SU-DHL-6 (cell line): ENCODE measurements at regions not wholly inside any gene's neighbourhood (a gene's known extent, or its start where the extent isn't known, plus 50 kb on each side); places are given as distances from the start of the nearest gene placed in this dataset.

Source experiments
- H2AFZ ChIP-seq: fragments of 200-600 bp; sonication (generic); 2 replicates; pipeline ENCODE4 v1.6.1; 2014; ENCODE audit warnings: low read depth, mild to moderate bottlenecking, moderate library complexity, mixed read lengths, antibody characterized with exemption, low read length; ENCODE audit not compliant: severe bottlenecking
- H3F3A ChIP-seq: fragments of 200-600 bp; shearing (Covaris generic); 2 replicates; pipeline ENCODE4 v1.6.0; 2016; ENCODE audit warnings: antibody characterized with exemption, mild to moderate bottlenecking; ENCODE audit not compliant: insufficient read depth
- H3K27ac ChIP-seq: fragments of 200-600 bp; sonication (generic); 2 replicates; pipeline ENCODE4 v1.5.1; 2016; ENCODE audit warnings: low read depth, mild to moderate bottlenecking, low read length, moderate library complexity, mixed read lengths
- H3K27me3 ChIP-seq: fragments of 200-600 bp; sonication (generic), shearing (Covaris generic); 2 replicates; pipeline ENCODE4 v1.6.0; 2014; ENCODE audit warnings: mild to moderate bottlenecking, low read length
- H3K36me3 ChIP-seq: fragments of 200-600 bp; sonication (generic); 2 replicates; pipeline ENCODE4 v1.6.1; 2014; ENCODE audit warnings: mild to moderate bottlenecking, low read length, mixed read lengths
- H3K4me2 ChIP-seq: fragments of 300-600, 200-600 bp; shearing (Covaris generic), sonication (generic); 2 replicates; pipeline ENCODE4 v1.6.0; 2014; ENCODE audit warnings: low read length, low read depth, mild to moderate bottlenecking; ENCODE audit not compliant: poor library complexity, severe bottlenecking
- H3K4me3 ChIP-seq: fragments of 200-600 bp; sonication (generic); 2 replicates; pipeline ENCODE4 v1.5.1; 2014; ENCODE audit warnings: antibody characterized with exemption, low read length, mild to moderate bottlenecking, mixed read lengths; ENCODE audit not compliant: insufficient read depth, poor library complexity, severe bottlenecking
- H3K79me2 ChIP-seq: fragments of 200-600 bp; sonication (generic); 2 replicates; pipeline ENCODE4 v1.6.1; 2014; ENCODE audit warnings: mild to moderate bottlenecking, low read length, moderate library complexity; ENCODE audit not compliant: insufficient read depth
- H3K9ac ChIP-seq: fragments of 200-600 bp; sonication (generic); 2 replicates; pipeline ENCODE4 v1.7.0; 2014; ENCODE audit warnings: mild to moderate bottlenecking, low read length
- H3K9me2 ChIP-seq: fragments of 200-600 bp; sonication (generic); replicated peaks from 2 replicates; pipeline ENCODE4 v1.6.1; 2014; ENCODE audit warnings: low read length; ENCODE audit not compliant: insufficient read depth
- H3K9me3 ChIP-seq: fragments of 200-600 bp; sonication (generic); 2 replicates; pipeline ENCODE4 v1.6.1; 2014; ENCODE audit warnings: low read length, mixed read lengths; ENCODE audit not compliant: insufficient read depth
- H4K20me1 ChIP-seq: fragments of 200-600 bp; sonication (generic); 2 replicates; pipeline ENCODE4 v1.6.1; 2014; ENCODE audit warnings: low read depth, mild to moderate bottlenecking, antibody characterized with exemption, low read length, moderate library complexity, mixed read lengths
- EZH2phosphoT487 ChIP-seq: fragments of 200-600 bp; sonication (generic), shearing (Covaris generic); conservative IDR thresholded peaks from 2 replicates; pipeline ENCODE4 v1.6.1; 2018; ENCODE audit warnings: mild to moderate bottlenecking, antibody characterized with exemption, low read length, moderate library complexity, mixed read lengths
- TF ChIP-seq, protein P1 (sequence below): fragments of 200-600 bp; sonication (generic); IDR thresholded peaks from one replicate; pipeline ENCODE4 v1.5.1; 2017; ENCODE audit warnings: antibody characterized with exemption, mild to moderate bottlenecking, low read length, moderate library complexity; ENCODE audit not compliant: insufficient read depth, poor library complexity, severe bottlenecking

DNA sequence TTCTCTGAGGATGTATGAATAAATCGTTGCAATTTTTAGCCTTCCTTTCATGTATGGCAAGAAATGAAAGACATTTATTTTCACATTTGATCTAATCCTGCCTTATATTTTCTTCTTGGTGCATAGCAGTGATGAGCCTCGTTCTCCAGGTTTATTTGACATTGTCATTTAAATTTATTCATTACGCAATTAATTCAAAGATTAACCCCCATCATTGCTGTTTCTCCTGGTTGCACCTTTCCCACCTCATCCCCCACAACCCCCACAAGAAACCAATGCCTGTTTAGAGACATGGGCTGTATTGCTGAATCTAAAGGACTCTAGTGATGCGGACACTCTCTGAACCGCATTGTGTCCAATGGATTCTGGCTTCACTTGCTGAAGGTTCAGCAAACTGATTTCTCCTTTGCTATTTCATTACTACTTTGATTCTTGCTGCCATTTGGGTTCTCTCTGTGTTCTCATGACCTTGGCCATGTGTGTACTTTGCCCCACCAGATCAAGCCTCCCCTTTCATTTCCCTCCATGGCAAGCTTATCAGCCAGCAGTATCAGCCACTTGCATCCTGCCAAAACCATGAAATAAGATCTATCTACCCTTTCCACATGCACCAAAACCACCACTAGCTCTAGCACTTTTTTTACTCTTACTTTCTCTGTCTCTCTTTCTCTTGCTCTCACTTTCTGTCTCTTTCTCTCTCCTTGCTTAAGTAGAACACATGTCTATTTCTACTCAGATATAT lies 382.7 kb downstream of the GBE1 start:
- TF ChIP-seq, protein P1, sequence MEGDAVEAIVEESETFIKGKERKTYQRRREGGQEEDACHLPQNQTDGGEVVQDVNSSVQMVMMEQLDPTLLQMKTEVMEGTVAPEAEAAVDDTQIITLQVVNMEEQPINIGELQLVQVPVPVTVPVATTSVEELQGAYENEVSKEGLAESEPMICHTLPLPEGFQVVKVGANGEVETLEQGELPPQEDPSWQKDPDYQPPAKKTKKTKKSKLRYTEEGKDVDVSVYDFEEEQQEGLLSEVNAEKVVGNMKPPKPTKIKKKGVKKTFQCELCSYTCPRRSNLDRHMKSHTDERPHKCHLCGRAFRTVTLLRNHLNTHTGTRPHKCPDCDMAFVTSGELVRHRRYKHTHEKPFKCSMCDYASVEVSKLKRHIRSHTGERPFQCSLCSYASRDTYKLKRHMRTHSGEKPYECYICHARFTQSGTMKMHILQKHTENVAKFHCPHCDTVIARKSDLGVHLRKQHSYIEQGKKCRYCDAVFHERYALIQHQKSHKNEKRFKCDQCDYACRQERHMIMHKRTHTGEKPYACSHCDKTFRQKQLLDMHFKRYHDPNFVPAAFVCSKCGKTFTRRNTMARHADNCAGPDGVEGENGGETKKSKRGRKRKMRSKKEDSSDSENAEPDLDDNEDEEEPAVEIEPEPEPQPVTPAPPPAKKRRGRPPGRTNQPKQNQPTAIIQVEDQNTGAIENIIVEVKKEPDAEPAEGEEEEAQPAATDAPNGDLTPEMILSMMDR, result no peak
- no peak for TF ChIP-seq EZH2phosphoT487
- no peak overlapping the region for H2AFZ ChIP-seq

DNA sequence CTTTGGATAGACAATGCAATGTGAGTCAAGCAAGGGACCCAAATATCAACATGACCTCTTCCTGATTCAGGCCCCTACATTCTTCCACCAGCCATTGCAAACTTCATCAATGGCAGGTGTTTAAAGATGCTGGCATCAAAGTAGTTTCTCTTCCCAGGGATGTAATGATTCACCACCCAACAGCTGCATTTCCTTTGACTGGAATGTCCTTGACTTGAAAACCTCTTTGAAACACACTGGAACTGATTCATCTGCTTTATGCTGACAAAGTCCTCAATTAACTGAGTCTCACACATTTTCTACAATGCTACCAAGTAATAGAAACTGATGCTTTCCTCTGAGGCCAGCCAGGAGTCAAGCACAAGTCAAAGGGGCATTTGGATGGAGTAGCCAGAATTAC lies 385.5 kb downstream of the GBE1 start:
- no peak overlapping the region for H3K9ac ChIP-seq
- H3K36me3 ChIP-seq, result no peaks in the 10 kb centered on the region
- TF ChIP-seq EZH2phosphoT487, result no peak
- TF ChIP-seq, protein P1, result no peak
- H3K4me2 ChIP-seq, result no peak overlapping the region
- H3K27ac ChIP-seq, result no peak overlapping the region
- H3K9me3 ChIP-seq, result no peaks in the 10 kb centered on the region
- no peaks in the 10 kb centered on the region for H3F3A ChIP-seq
- H4K20me1 ChIP-seq, result no peaks in the 10 kb centered on the region
- no peaks in the 10 kb centered on the region for H3K27me3 ChIP-seq
- no peak overlapping the region for H3K4me3 ChIP-seq
- no peaks in the 10 kb centered on the region for H3K79me2 ChIP-seq
- no peak overlapping the region for H2AFZ ChIP-seq
- H3K9me2 ChIP-seq, result no peaks in the 10 kb centered on the region

More for the DNA sequence above, 382.7 kb downstream of the GBE1 start:
- Histone ChIP-seq H3K9ac (no peak overlapping the region), H3K9me3 (no peaks in the 10 kb centered on the region), H3F3A (no peaks in the 10 kb centered on the region), H3K79me2 (no peaks in the 10 kb centered on the region), H3K9me2 (no peaks in the 10 kb centered on the region), H3K4me2 (no peak overlapping the region), H3K27me3 (no peaks in the 10 kb centered on the region), H4K20me1 (no peaks in the 10 kb centered on the region), H3K4me3 (no peak overlapping the region), H3K27ac (no peak overlapping the region), H3K36me3 (no peaks in the 10 kb centered on the region)

DNA sequence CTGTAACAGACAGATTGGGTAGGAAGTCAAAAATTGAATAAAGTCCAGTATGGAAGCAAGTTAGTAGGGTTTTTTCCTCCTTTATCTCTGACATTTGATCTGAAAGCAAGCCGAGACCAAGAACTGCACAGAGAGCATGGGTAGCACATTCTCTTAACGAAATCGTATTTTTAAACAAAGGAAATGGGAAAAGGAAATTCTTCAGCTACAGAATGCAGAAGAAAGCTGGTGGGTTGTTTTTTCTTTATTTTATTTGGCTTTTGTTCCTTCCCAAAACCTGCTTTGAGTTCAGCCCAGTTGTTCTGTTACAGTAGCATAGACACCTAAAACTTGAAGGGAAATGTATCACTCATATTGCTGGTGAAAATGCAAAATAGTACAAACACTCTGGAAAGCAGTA lies 397.0 kb downstream of the GBE1 start:
- H3K9me3 ChIP-seq, result no peaks in the 10 kb centered on the region; the same call in 1 of the 2 replicates
- H3K4me2 ChIP-seq, result no peak overlapping the region
- H3K4me3 ChIP-seq, result no peak overlapping the region
- TF ChIP-seq, protein P1, result no peak
- TF ChIP-seq EZH2phosphoT487, result no peak
- no peaks in the 10 kb centered on the region for H3K36me3 ChIP-seq
- H3K79me2 ChIP-seq, result no peaks in the 10 kb centered on the region
- H3K9ac ChIP-seq, result no peak overlapping the region
- no peaks in the 10 kb centered on the region for H4K20me1 ChIP-seq
- H3F3A ChIP-seq, result no peaks in the 10 kb centered on the region
- no peaks in the 10 kb centered on the region for H3K27me3 ChIP-seq
- no peaks in the 10 kb centered on the region for H3K9me2 ChIP-seq
- H3K27ac ChIP-seq, result no peak overlapping the region
- no peak overlapping the region for H2AFZ ChIP-seq
